PFSK-1 (cell line): ENCODE measurements at regions not wholly inside any gene's neighbourhood (a gene's known extent, or its start where the extent isn't known, plus 50 kb on each side); places are given as distances from the start of the nearest gene placed in this dataset.

ENCODE experiments used
- POLR2AphosphoS5 ChIP-seq: IDR thresholded peaks from 2 replicates; pipeline ENCODE4 v1.6.1; 2012; ENCODE audit warnings: low read depth, mild to moderate bottlenecking, control low read depth, low read length, moderate library complexity
- SIN3A ChIP-seq: IDR thresholded peaks from 2 replicates; pipeline ENCODE4 v1.6.1; 2012; ENCODE audit warnings: mild to moderate bottlenecking, low read length, moderate library complexity, borderline replicate concordance; ENCODE audit not compliant: insufficient read depth
- TAF1 ChIP-seq: IDR thresholded peaks from 2 replicates; pipeline ENCODE4 v1.6.1; 2012; ENCODE audit warnings: low read length, control low read depth, borderline replicate concordance; ENCODE audit not compliant: insufficient read depth
- TF ChIP-seq, protein P1 (sequence below), 2 experiments: IDR thresholded peaks; 2 replicates each; pipeline versions ENCODE4 v1.6.1 to v1.8.0; 2011 to 2012; ENCODE audit warnings: low read depth in 2 of 2, low read length in 2 of 2, control low read depth in 1 of 2, inconsistent platforms in 1 of 2, mild to moderate bottlenecking in 1 of 2, moderate library complexity in 1 of 2; ENCODE audit not compliant: insufficient read depth in 1 of 2

DNA sequence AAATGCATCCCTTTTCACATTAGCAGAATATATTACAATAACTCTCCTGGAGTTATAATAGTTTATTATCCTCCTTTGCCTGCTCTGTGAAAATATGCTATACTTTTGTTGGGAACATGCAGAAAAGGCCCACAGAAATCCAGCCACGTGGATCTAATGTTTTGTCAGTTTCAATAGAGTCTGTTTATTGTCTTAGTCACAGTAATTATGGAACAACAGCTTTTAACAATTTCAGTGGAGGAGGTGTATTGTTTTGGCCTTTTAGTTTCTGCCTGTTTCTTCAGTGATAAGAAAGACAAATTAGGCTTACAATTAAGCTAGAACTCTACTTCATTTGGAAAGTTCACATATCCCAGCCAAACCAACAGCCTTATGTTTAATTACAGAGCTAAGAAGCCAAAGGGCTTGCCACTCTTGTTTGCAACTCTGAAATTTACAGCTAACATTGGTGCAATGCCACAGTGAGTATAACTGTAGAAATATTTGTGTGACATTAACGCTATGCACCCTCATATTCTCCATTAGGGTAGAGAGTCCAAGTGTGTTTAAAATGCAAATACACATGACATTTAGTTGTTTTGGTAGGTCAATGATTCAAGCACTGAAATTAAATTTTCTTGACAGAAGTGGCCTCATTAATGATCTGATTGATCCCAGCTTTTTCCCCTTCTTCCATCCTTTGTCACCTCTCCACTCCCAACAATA lies 175.8 kb downstream of the USP46 start:
- no peak for TF ChIP-seq POLR2AphosphoS5
- no peak for TF ChIP-seq TAF1
- no peak for TF ChIP-seq SIN3A
- TF ChIP-seq, protein P1, sequence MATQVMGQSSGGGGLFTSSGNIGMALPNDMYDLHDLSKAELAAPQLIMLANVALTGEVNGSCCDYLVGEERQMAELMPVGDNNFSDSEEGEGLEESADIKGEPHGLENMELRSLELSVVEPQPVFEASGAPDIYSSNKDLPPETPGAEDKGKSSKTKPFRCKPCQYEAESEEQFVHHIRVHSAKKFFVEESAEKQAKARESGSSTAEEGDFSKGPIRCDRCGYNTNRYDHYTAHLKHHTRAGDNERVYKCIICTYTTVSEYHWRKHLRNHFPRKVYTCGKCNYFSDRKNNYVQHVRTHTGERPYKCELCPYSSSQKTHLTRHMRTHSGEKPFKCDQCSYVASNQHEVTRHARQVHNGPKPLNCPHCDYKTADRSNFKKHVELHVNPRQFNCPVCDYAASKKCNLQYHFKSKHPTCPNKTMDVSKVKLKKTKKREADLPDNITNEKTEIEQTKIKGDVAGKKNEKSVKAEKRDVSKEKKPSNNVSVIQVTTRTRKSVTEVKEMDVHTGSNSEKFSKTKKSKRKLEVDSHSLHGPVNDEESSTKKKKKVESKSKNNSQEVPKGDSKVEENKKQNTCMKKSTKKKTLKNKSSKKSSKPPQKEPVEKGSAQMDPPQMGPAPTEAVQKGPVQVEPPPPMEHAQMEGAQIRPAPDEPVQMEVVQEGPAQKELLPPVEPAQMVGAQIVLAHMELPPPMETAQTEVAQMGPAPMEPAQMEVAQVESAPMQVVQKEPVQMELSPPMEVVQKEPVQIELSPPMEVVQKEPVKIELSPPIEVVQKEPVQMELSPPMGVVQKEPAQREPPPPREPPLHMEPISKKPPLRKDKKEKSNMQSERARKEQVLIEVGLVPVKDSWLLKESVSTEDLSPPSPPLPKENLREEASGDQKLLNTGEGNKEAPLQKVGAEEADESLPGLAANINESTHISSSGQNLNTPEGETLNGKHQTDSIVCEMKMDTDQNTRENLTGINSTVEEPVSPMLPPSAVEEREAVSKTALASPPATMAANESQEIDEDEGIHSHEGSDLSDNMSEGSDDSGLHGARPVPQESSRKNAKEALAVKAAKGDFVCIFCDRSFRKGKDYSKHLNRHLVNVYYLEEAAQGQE (IDR thresholded peaks at IDR 0.05; ENCODE audit: insufficient read depth in 1 of 2, low read depth in 2 of 2, low read length in 2 of 2), result no peak
